ENCODE measurements at regions not wholly inside any gene's neighbourhood (a gene's known extent, or its start where the extent isn't known, plus 50 kb on each side); places are given as distances from the start of the nearest gene placed in this dataset.

- DNase-seq (ENCODE audit: low spot score): no peak
These were observed 173.3 kb upstream of the MGAT5 start for GRCh38 chr2:134080386-134081089.

GRCh38 chr2:134081238-134081938 lies 172.5 kb upstream of the MGAT5 start:
- DNase-seq (ENCODE audit: low spot score): no peak

DNA sequence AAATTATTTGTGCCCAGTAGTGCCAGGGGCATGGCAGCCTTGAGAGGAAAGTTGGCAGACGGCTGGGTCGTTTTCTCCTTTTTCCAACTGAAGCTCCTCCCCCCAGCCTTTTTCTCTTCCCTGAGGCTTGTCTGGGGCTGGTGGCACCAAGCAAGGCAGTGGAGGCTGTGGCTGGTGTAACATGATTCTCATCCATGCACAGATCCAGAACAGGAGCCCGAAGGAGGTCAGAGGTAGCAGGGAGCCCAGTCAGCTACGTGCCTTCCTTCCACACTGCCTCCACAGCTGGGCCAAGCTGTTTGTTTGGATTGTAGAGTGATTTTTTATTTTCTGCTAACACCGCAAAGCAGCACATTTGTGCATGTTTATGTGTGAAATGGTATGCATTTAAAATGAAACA lies 170.3 kb upstream of the MGAT5 start:
- DNase-seq (ENCODE audit: low spot score): no peak

DNA sequence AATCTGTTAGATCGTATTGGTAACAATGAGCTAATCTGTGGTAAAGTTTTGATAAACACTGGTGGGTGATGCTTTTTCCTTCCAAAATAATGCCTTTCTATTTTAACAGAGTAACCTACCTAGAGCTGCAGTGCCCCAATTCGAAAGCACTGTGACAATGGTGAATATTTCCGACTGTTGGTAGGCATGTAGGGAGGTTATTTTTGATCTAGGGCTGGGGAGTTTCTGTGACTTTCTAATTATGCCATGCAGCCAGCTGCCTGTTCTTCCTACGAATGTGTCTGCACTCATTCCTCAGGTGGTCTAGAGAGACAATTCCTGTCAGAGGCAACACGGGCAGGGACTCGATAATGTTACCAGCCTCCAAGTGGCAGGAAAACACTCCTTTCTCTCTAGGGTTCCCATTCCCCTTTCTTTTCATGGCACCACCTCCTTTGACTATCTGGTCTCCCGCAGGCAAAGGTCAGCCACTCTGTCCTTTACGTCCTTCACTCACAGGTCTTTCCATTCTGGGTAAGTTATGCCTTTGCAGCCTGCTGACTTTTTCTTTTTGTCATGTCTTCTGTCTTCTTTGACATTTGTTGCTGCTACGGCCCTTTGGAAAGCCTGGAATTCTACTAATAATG lies 167.2 kb upstream of the MGAT5 start:
- DNase-seq (ENCODE audit: low spot score): no peak

DNA sequence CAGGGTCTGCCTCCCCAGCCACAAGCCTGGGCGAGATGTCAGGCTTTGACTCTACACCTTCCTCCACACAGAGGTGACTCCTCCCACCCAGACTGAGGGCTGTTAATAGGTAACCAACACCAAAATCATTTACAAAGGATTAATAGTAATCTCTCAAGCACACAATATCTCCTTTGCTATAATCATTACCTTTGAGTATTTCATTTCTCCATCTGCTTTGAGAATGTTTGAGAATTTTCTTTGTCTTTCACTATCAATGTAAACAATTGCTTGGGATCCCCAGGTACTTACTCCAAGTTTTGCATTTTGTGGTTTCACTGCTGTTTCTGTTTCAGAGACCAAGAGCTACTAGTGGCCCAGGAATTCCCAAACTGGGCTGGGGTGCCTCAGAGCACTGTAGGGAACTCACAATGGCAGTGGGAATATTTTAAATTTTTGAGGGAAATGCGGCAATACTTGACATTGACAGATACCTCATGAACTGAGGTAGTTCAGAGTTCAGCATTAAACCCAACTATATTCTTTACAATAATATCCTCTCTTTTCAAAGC lies 166.4 kb upstream of the MGAT5 start:
- DNase-seq (ENCODE audit: low spot score): no peak

DNA sequence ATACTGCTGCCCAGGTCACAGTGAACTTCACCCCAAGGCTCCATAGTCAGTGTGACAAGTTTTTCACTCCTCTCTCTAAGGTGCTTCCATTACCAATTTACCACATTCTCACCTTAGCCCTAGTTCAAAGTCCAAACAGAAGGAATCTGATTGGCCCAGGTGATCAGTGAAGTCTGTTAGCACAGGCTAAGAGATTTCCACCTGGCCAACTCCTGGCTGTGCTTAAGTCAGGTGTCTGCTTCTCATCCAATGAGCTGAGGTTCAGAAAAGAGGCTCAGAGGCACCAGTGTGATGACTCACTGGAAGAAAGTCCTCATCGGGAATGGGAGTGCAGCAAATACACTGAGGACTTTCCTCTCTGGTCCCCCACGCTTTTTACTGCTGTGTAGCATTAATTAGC lies 164.4 kb upstream of the MGAT5 start:
- no peak for DNase-seq (ENCODE audit: low spot score)

- no peak for DNase-seq (ENCODE audit: low spot score)
These were observed 156.1 kb upstream of the MGAT5 start for GRCh38 chr2:134097740-134098139.

GRCh38 chr2:134098321-134098720 lies 155.6 kb upstream of the MGAT5 start:
- DNase-seq (ENCODE audit: low spot score): no peak

GRCh38 chr2:134099273-134099672 lies 154.6 kb upstream of the MGAT5 start:
- DNase-seq (ENCODE audit: low spot score): no peak

- DNase-seq (ENCODE audit: low spot score): no peak
These were observed 150.7 kb upstream of the MGAT5 start for GRCh38 chr2:134103196-134103595.

DNA sequence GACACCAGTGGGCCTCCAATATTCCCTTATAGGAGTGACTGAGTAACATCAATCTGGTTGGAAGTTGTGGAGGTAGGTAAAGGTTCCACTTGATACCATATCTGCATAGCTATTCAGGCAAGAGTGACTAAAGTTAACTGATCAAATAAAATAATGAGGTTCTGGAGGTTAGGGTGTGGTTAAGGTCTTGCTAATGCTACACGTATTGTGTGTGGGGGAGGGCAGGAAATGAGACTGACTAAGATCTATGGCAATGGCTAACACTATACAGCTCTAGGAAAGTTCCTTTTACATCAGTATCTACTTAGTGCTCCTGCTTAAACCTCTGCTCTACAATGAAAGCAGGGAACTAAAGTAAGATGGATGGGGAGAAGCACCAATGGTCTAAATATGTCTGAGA lies 149.1 kb upstream of the MGAT5 start:
- DNase-seq (ENCODE audit: low spot score): no peak

- DNase-seq (ENCODE audit: low spot score): peak; percentile 71
These were observed 146.5 kb upstream of the MGAT5 start for GRCh38 chr2:134107402-134107801.

GRCh38 chr2:134108113-134108512 lies 145.8 kb upstream of the MGAT5 start:
- no peak for DNase-seq (ENCODE audit: low spot score)

DNA sequence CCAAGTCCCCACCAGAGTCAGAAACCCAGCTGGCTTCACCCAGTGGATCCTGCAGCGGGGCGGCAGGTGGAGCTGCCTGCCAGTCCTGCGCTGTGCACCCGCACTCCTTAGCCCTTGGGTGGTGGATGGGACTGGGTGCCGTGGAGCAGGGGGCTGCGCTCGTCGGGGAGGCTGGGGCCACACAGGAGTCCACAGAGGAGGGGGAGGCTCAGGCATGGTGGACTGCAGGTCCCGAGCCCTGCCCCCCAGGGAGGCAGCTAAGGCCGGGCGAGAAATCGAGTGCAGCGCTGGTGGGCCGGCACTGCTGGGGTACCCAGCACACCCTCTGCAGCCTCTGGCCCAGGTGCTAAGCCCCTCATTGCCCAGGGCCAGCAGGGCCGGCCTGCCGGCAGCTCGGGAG lies 144.6 kb upstream of the MGAT5 start:
- no peak for DNase-seq (ENCODE audit: low spot score)

GRCh38 chr2:134109725-134110124 lies 144.1 kb upstream of the MGAT5 start:
- DNase-seq (ENCODE audit: low spot score): no peak

GRCh38 chr2:134110532-134110931 lies 143.3 kb upstream of the MGAT5 start:
- no peak for DNase-seq (ENCODE audit: low spot score)

- DNase-seq (ENCODE audit: low spot score): no peak
These were observed 136.2 kb upstream of the MGAT5 start for GRCh38 chr2:134117676-134118075.

DNA sequence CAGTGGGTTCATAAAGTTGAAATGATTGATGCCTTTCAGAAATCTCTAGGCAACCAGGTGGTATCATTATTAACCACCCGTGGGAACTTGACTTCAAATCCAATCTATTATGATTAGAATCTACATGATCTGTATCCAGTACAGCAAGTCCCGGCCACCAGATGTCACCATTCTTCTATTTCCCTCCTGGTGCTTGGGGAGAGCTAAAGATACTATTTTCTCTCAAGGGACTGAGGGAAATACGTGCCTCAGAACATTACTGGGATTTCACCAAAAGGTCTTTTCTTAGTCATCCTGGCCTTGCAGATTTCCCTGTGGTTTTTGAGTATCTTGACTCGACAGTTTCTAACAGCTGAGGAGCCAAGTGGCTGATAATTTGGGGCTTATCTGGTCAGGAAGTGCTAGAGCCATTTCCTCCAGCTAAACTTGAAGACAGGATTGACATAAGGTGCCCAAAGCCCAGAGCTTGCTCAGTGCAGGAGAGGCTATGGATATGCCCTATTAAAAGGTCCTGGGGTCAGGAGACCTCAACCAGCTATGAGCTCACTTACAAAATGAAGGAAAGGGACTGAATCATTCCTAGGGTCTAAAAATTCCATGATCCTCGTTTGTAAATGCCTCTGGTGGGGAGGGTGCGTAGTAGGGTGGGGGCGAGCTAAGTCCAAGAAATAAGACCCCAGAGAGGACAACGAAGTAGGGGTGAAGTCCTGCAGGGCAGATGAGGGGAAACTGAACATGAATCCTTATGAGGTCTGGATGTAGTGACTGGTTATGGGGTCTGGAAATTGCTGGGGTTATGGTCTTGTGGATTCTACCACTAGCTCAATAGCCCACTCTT lies 135.4 kb upstream of the MGAT5 start:
- DNase-seq (ENCODE audit: low spot score): peak; percentile 63

- no peak for DNase-seq (ENCODE audit: low spot score)
These were observed 134.7 kb upstream of the MGAT5 start for GRCh38 chr2:134119117-134119712.

DNA sequence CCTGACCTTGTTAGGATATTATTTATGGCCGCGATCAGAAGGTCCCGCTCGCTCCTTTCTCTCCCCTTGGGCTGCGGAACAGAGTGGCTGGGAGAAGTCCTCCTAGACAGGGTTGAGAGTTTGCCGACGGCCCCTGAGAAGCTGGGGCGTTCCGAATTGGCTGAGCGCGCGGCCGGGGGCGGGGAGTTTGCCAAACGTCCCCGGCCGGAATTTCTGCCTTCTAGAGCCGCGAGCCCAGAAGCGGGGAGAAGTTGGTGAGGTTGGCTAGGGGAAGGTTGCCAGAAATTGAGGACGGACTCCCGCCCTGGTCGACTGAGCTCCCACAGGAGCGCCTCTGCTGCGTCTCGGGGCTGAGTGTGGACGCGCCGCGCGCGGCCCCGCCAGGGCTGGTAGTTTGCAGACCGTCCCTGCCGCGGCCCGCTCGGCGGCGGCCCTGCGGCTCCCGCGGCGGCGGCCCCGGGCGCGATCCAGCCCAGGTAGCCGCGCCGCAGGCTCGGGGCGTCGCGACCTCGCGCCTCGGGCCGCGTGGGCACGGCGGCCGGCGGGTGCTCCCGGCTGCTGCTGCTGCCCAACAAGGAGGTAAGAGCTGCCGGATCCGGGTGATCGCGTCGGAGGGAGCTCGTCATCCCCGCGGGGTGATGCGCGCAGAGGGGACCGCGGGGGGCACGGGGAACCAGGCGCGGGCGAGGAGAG lies 134.0 kb upstream of the MGAT5 start:
- DNase-seq (ENCODE audit: low spot score): peak; percentile 88

DNA sequence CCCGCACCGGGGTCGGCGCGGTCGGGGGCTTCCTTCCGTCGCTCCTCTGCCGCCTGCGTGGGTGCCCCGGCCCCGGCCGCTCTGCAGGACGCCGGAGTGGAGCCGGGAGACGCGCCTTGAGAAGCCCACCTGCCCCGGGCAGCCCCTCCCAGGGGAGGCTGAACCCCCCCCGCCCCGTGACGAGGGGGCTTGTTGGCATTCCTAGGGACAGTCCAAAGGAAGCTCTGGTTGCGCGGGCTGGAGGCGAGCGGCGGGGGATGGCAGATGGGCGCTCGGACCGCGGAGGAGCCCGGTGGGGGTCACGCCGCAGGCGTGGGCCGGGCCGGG lies 133.5 kb upstream of the MGAT5 start:
- DNase-seq (ENCODE audit: low spot score): no peak
